HepG2 (cell line): ENCODE measurements at regions not wholly inside any gene's neighbourhood (a gene's known extent, or its start where the extent isn't known, plus 50 kb on each side); places are given as distances from the start of the nearest gene placed in this dataset.

Experiments used
- ATAC-seq: fragments of 200-7000 bp; cut with Tn5 transposase; 3 replicates; pipeline ENCODE4 v1.9.1; 2020; ENCODE audit warnings: mild to moderate bottlenecking, moderate library complexity
- BruUV-seq: library from RNA; stranded (reverse); fragments of 400-500 nt; replicated peaks from 2 replicates; lab custom pipeline; 2021; lab: Mats Ljungman, UMichigan
- CTCF ChIA-PET: fragments of 300-600 bp; formaldehyde crosslinking; extraction: SDS; loops from one replicate; lab custom pipeline; 2021; ENCODE audit warnings: low total read pairs, inconsistent platforms, low intra/inter-chr PET ratio; lab: Yijun Ruan, JAX
- POLR2A ChIA-PET: fragments of 350-600 bp; sonication (Branson Sonifier 250); formaldehyde crosslinking; loops from one replicate; lab custom pipeline; 2020; ENCODE audit warnings: antibody characterized with exemption, inconsistent platforms; lab: Yijun Ruan, JAX
- DNase-seq: peaks from one replicate; pipeline ENCODE4 v3.0.0-alpha.2; 2015; ENCODE audit warnings: low spot score
- FAIRE-seq: peaks from 3 replicates; lab custom pipeline; 2011; peaks lifted over from hg19 to GRCh38; lab: Jason Lieb, UNC
- H2AFZ ChIP-seq: one replicate; pipeline ENCODE4 v1.6.1; 2011; ENCODE audit warnings: low read length, inconsistent platforms
- H3K27ac ChIP-seq: fragments of 300-600 bp; 3 replicates; pipeline ENCODE4 v1.8.0; 2011; ENCODE audit warnings: mixed run types, mild to moderate bottlenecking, mixed read lengths, low read length, inconsistent platforms; ENCODE audit not compliant: insufficient read depth; ENCODE audit errors: extremely low read length
- H3K27me3 ChIP-seq, 2 experiments: fragments of 200-600 bp in 1 of 2; 2 replicates in 1 of 2; 3 replicates in 1 of 2; pipeline versions ENCODE4 v1.6.0 to v1.8.0; 2011; ENCODE audit warnings: low read length in 2 of 2, mild to moderate bottlenecking in 2 of 2, moderate library complexity in 2 of 2, inconsistent platforms in 1 of 2; ENCODE audit not compliant: insufficient read depth in 2 of 2, control insufficient read depth in 1 of 2
- H3K36me3 ChIP-seq, 2 experiments: fragments of 200-600 bp in 1 of 2; replicated peaks in 1 of 2; 2 replicates in 1 of 2; 3 replicates in 1 of 2; pipeline versions ENCODE4 v1.5.1 to v1.8.0; 2011; ENCODE audit warnings: low read length in 2 of 2, inconsistent platforms in 1 of 2; ENCODE audit not compliant: insufficient read depth in 2 of 2, control insufficient read depth in 1 of 2
- H3K4me1 ChIP-seq: 2 replicates; pipeline ENCODE4 v1.5.1; 2012; ENCODE audit warnings: low read length, inconsistent platforms; ENCODE audit not compliant: insufficient read depth
- H3K4me2 ChIP-seq: 2 replicates; pipeline ENCODE4 v1.6.0; 2011; ENCODE audit warnings: low read depth, low read length, inconsistent platforms
- H3K4me3 ChIP-seq, 3 experiments: fragments of 200-600 bp in 1 of 3; sonication (generic), shearing (Covaris generic) in 1 of 3; replicated peaks in 1 of 3; 2 replicates each; pipeline ENCODE4 v1.5.1; 2011 to 2016; ENCODE audit warnings: low read length in 3 of 3, inconsistent platforms in 2 of 3, low read depth in 2 of 3, mild to moderate bottlenecking in 2 of 3, control low read depth in 1 of 3, mixed read lengths in 1 of 3; ENCODE audit not compliant: insufficient read depth in 1 of 3
- H3K79me2 ChIP-seq: one replicate; pipeline ENCODE4 v1.6.1; 2011; ENCODE audit warnings: low read length, inconsistent platforms; ENCODE audit not compliant: insufficient read depth
- H3K9ac ChIP-seq: 2 replicates; pipeline ENCODE4 v1.6.0; 2011; ENCODE audit warnings: mild to moderate bottlenecking, low read depth, low read length, inconsistent platforms; ENCODE audit not compliant: insufficient read depth
- H3K9me3 ChIP-seq: 2 replicates; pipeline ENCODE4 v1.5.1; 2012; ENCODE audit warnings: mild to moderate bottlenecking, low read length
- H4K20me1 ChIP-seq: 2 replicates; pipeline ENCODE4 v1.6.0; 2011; ENCODE audit warnings: inconsistent platforms, mild to moderate bottlenecking, low read length, moderate library complexity; ENCODE audit not compliant: insufficient read depth
- ATM ChIP-seq: fragments of 450-650 bp; IDR thresholded peaks from 2 replicates; pipeline ENCODE4 v1.7.1; 2017; ENCODE audit warnings: mild to moderate bottlenecking, borderline replicate concordance
- FOXA3 ChIP-seq: IDR thresholded peaks from 2 replicates; pipeline ENCODE4 v1.6.1; 2016; ENCODE audit warnings: missing genetic modification reagents, missing compliant biosample characterization
- FOXO1 ChIP-seq: sonication (generic); formaldehyde crosslinking; IDR thresholded peaks from 2 replicates; pipeline ENCODE4 v1.4.0; 2020; ENCODE audit warnings: missing genetic modification reagents
- HDAC2 ChIP-seq: sonication (generic); formaldehyde crosslinking; IDR thresholded peaks from 2 replicates; pipeline ENCODE4 v1.4.0; 2020; ENCODE audit warnings: missing genetic modification reagents
- KLF16 ChIP-seq, 2 experiments: sonication (generic) in 1 of 2; formaldehyde crosslinking in 1 of 2; IDR thresholded peaks; 2 replicates each; pipeline versions ENCODE4 v1.6.1 to v1.8.0; 2016 to 2023; ENCODE audit warnings: missing genetic modification reagents in 2 of 2, missing compliant biosample characterization in 1 of 2
- MBD4 ChIP-seq: IDR thresholded peaks from 2 replicates; pipeline ENCODE4 v1.6.1; 2012; ENCODE audit warnings: low read length, inconsistent platforms, borderline replicate concordance
- MIER2 ChIP-seq: IDR thresholded peaks from 2 replicates; pipeline ENCODE4 v1.6.1; 2016; ENCODE audit warnings: missing biosample characterization, missing genetic modification reagents
- PAF1 ChIP-seq: IDR thresholded peaks from 2 replicates; pipeline ENCODE4 v1.6.1; 2016; ENCODE audit warnings: missing genetic modification reagents, missing compliant biosample characterization
- RBM39 ChIP-seq: fragments of 200-400 bp; formaldehyde crosslinking; IDR thresholded peaks from one replicate; pipeline ENCODE4 v1.6.1; 2018; ENCODE audit warnings: antibody characterized with exemption, mild to moderate bottlenecking, low read depth, low read length; ENCODE audit not compliant: poor library complexity, severe bottlenecking
- ZNF121 ChIP-seq: sonication (generic); formaldehyde crosslinking; IDR thresholded peaks from 2 replicates; pipeline ENCODE4 v1.5.0; 2020; ENCODE audit warnings: mild to moderate bottlenecking, missing genetic modification reagents
- ZZZ3 ChIP-seq: sonication (generic); formaldehyde crosslinking; IDR thresholded peaks from 2 replicates; pipeline ENCODE4 v1.4.0; 2020; ENCODE audit warnings: missing genetic modification reagents, mild to moderate bottlenecking, borderline replicate concordance
- WGBS: methylation state at CpG from one replicate; pipeline ENCODE4 v1.1.6; 2017; ENCODE audit warnings: low lambda C conversion rate; 5-methylcytosine and 5-hydroxymethylcytosine counted together
- in situ Hi-C: cut with HindIII; loops from 2 replicates; pipeline ENCODE4 v1.10.0; 2017; ENCODE audit warnings: low pct_unique_long_range_greater_than_20kb; ENCODE audit not compliant: extremely low pct_ligation_motif_present
- intact Hi-C: fragments of 100-400 bp; cut with micrococcal nuclease; formaldehyde crosslinking; loops from one replicate; pipeline ENCODE4 v1.10.0; 2022; ENCODE audit not compliant: unreplicated experiment
- TF ChIP-seq, protein P1 (sequence below): sonication (generic); formaldehyde crosslinking; IDR thresholded peaks from 2 replicates; pipeline ENCODE4 v1.9.0; 2022; ENCODE audit warnings: low read depth, missing genetic modification reagents
- TF ChIP-seq, protein P2 (sequence below): sonication (generic); formaldehyde crosslinking; IDR thresholded peaks from 2 replicates; pipeline ENCODE4 v1.5.0; 2020; ENCODE audit warnings: mild to moderate bottlenecking, low read depth, missing genetic modification reagents, borderline replicate concordance
- TF ChIP-seq, protein P3 (sequence below): sonication (generic); formaldehyde crosslinking; IDR thresholded peaks from 2 replicates; pipeline ENCODE4 v1.4.0; 2020; ENCODE audit warnings: missing genetic modification reagents, mild to moderate bottlenecking, borderline replicate concordance
- TF ChIP-seq, protein P4 (sequence below): sonication (generic); formaldehyde crosslinking; IDR thresholded peaks from 2 replicates; pipeline ENCODE4 v1.8.0; 2023; ENCODE audit warnings: mild to moderate bottlenecking, missing genetic modification reagents
- TF ChIP-seq, protein P5 (sequence below): sonication (generic); formaldehyde crosslinking; IDR thresholded peaks from 2 replicates; pipeline ENCODE4 v1.4.0; 2020; ENCODE audit warnings: missing genetic modification reagents

DNA sequence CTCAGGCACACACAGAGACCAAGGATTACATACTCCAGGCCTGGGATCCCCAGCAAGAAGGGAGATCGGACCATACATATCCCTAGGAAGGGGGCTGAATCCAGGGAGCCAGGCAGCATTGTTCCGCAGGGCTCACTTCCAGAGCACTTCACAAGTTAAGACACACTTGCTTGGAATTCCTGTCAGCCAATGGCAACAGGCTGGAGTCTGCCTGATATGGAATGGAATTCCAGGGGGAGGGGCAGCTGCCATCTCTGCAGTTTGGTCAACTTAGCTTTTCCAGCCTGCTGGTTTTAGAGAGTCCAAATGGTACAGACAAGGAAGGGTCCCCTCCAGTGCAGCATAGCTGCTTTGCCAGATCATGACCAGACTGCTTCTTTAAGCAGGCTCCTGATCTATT lies 290.0 kb upstream of the GLI3 start:
- ATAC-seq (no peak), DNase-seq (no peak), FAIRE-seq (no peak)
- Histone ChIP-seq H3K9me3 (peaks cover 68% of the 10 kb centered on the region), H3K27me3 (no peaks in the 10 kb centered on the region), H3K4me3 (no peak overlapping the region), H4K20me1 (no peaks in the 10 kb centered on the region), H3K4me2 (no peak overlapping the region), H2AFZ (no peak overlapping the region), H3K36me3 (no peaks in the 10 kb centered on the region), H3K79me2 (no peaks in the 10 kb centered on the region), H3K4me1 (no peaks in the 10 kb centered on the region), H3K9ac (no peak overlapping the region), H3K27ac (no peak overlapping the region)
- CTCF ChIA-PET = no interaction called here
- intact Hi-C loops (no loop called here), in situ Hi-C loops (no loop called here)
- BruUV-seq = no TSS peak
- POLR2A ChIA-PET = no interaction called here
- 20% methylated on average over 1 of the region's 2 CpGs for WGBS
- TF ChIP-seq PAF1 (CRISPR knock-in tag) (no peak), MIER2 (CRISPR knock-in tag) (no peak), ZZZ3 (CRISPR knock-in tag) (no peak), ATM (no peak), ZNF121 (CRISPR knock-in tag) (no peak), KLF16 (CRISPR knock-in tag; IDR thresholded peaks at IDR 0.05) (no peak), FOXA3 (no peak), RBM39 (no peak), FOXO1 (CRISPR knock-in tag) (no peak), HDAC2 (CRISPR knock-in tag) (no peak), MBD4 (no peak)
- TF ChIP-seq, protein P1, sequence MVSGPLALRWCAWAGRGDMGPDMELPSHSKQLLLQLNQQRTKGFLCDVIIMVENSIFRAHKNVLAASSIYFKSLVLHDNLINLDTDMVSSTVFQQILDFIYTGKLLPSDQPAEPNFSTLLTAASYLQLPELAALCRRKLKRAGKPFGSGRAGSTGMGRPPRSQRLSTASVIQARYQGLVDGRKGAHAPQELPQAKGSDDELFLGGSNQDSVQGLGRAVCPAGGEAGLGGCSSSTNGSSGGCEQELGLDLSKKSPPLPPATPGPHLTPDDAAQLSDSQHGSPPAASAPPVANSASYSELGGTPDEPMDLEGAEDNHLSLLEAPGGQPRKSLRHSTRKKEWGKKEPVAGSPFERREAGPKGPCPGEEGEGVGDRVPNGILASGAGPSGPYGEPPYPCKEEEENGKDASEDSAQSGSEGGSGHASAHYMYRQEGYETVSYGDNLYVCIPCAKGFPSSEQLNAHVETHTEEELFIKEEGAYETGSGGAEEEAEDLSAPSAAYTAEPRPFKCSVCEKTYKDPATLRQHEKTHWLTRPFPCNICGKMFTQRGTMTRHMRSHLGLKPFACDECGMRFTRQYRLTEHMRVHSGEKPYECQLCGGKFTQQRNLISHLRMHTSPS (CRISPR knock-in tag) = no peak
- TF ChIP-seq, protein P2, sequence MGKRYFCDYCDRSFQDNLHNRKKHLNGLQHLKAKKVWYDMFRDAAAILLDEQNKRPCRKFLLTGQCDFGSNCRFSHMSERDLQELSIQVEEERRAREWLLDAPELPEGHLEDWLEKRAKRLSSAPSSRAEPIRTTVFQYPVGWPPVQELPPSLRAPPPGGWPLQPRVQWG (CRISPR knock-in tag) = no peak
- TF ChIP-seq, protein P3, sequence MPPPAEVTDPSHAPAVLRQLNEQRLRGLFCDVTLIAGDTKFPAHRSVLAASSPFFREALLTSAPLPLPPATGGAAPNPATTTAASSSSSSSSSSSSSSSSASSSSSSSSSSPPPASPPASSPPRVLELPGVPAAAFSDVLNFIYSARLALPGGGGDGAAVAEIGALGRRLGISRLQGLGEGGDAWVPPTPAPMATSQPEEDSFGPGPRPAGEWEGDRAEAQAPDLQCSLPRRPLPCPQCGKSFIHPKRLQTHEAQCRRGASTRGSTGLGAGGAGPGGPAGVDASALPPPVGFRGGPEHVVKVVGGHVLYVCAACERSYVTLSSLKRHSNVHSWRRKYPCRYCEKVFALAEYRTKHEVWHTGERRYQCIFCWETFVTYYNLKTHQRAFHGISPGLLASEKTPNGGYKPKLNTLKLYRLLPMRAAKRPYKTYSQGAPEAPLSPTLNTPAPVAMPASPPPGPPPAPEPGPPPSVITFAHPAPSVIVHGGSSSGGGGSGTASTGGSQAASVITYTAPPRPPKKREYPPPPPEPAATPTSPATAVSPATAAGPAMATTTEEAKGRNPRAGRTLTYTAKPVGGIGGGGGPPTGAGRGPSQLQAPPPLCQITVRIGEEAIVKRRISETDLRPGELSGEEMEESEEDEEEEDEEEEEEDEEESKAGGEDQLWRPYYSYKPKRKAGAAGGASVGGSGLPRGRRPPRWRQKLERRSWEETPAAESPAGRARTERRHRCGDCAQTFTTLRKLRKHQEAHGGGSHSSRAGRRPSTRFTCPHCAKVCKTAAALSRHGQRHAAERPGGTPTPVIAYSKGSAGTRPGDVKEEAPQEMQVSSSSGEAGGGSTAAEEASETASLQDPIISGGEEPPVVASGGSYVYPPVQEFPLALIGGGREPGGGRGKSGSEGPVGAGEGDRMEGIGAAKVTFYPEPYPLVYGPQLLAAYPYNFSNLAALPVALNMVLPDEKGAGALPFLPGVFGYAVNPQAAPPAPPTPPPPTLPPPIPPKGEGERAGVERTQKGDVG (CRISPR knock-in tag) = no peak
- TF ChIP-seq, protein P4, sequence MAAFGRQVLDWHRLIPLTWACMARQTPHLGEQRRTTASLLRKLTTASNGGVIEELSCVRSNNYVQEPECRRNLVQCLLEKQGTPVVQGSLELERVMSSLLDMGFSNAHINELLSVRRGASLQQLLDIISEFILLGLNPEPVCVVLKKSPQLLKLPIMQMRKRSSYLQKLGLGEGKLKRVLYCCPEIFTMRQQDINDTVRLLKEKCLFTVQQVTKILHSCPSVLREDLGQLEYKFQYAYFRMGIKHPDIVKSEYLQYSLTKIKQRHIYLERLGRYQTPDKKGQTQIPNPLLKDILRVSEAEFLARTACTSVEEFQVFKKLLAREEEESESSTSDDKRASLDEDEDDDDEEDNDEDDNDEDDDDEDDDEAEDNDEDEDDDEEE (CRISPR knock-in tag) = no peak
- TF ChIP-seq, protein P5, sequence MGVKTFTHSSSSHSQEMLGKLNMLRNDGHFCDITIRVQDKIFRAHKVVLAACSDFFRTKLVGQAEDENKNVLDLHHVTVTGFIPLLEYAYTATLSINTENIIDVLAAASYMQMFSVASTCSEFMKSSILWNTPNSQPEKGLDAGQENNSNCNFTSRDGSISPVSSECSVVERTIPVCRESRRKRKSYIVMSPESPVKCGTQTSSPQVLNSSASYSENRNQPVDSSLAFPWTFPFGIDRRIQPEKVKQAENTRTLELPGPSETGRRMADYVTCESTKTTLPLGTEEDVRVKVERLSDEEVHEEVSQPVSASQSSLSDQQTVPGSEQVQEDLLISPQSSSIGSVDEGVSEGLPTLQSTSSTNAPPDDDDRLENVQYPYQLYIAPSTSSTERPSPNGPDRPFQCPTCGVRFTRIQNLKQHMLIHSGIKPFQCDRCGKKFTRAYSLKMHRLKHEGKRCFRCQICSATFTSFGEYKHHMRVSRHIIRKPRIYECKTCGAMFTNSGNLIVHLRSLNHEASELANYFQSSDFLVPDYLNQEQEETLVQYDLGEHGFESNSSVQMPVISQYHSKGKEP (CRISPR knock-in tag) = no peak
